Stimulated activated CD4-positive, alpha-beta T cell treated with anti-CD3 and anti-CD28 coated beads, Interleukin-15, amount 100 ng/mL, for 1 hour (primary cell): ENCODE measurements at regions not wholly inside any gene's neighbourhood (a gene's known extent, or its start where the extent isn't known, plus 50 kb on each side); places are given as distances from the start of the nearest gene placed in this dataset.
"Not testable (repeated sequence)": the region's sequence is repeated elsewhere in the genome, so short reads cannot be mapped to it uniquely, and the experiment has no call there.

Source experiments
- DNase-seq, 2 donors: peaks; one replicate each; pipeline ENCODE4 v3.0.0-alpha.2; 2020; ENCODE audit warnings: low read depth in 1 of 2, low spot score in 1 of 2

DNA sequence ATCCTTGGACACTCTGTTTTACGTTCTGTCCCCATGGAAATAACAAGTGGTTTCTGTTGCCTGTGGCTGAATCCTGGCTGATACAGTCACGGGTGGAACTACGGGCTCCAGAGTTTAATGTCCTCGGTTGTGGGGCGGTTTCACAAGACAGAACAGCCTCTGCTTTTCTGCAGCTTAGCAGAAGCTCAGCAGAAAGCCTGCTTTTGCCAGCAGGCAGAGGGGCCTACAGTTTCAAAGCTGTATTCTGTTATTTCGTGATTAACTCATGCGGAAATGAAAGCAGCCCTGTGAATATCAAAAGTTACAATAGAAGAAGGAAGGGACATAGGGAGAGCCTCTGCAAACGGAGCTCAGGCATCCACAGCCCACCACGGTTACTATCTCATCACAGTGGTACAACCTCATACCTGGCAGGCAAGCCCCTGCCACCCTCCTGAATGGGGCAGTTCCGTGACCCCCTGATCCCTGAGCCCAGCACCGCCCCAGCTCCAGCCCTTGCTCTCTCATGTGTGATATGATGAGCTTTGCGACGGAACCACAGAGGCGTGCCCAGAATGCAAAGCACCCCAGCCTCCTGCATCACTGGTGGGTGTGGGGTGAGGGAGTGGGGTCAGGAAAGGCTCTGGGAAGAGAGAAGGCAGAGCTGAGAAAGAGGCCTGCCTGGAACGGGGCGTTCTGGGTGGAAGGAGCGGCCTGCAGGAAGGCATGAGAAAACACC, 360.6 kb downstream of the BRD1 start:
- DNase-seq = no peak

DNA sequence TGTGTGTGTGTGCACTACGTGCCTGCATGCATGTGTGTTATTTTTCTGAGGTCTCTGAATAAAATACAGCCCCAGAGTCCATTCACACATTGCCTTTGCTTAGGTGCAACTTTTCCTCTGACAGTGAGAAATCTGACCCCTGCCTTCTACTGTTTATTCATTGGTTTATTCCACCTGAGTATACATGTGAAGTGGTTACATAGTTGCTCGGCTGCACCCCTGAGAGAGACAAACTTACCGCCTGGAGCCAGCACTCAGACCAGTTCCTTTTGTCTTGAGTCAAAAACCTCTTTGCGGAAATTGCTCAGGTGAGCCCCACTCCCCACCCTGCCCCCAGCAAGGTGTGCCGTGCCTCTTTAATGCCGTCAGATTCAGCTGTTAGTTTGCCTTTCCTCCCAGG, 363.6 kb downstream of the BRD1 start:
- DNase-seq = no peak

DNA sequence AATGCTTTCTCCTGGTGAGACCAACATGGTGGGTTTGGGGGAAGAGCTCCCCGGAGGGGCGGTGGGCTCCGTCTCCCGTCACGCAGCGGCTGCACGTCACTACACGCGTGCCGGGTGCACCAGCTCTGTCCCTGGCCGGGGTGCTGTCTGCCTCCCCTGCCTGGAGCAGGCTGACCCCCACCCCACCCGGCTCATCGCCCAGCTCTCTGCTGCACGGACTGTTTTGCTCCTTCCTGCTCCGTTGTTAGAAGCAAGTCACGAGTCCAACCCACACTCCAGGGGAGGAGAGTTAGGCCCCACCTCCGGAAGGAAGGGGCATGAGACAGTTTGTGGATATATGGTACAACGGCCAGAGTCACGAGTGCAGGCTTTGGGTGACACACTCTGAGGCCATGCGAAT, 364.9 kb downstream of the BRD1 start:
- DNase-seq = no peak

DNA sequence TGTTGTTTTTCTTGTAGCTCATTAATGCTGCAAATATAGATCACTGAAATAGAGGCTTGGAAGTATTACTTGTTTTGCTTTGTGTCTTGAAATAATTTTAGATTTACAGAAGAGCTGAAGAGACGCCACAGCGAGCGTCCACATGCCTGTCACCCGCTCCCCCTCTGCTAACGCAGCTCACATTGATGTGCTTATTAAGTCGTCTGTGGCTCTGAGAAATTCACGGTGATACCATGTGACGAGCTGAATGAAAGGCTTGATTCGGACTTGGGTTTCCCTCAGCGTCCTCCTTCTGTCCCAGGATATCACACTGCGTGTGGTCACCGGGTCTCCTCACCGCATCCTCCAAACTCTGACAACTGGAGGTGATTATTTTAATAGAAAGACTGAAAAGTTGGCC, 365.4 kb downstream of the BRD1 start:
- DNase-seq = no peak

DNA sequence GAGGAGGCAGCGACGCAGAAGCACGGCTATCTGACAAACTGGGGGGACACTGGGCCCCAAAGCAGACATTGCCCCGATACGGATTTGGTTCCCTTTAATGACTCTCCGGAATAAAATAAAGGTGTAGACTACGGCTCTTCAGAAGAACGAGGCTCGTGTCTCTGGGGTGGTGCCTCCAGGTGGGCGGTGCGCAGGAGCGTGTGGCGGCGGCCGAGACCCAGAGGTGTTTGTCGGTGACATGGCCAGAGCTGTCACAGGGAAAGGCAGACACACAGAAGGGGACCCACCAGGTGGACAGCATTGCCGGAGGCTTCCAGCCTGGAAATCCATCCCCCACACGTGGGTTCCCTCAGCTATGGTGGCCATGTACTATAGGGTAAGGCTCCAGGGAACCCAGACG, 366.0 kb downstream of the BRD1 start:
- DNase-seq = no peak

DNA sequence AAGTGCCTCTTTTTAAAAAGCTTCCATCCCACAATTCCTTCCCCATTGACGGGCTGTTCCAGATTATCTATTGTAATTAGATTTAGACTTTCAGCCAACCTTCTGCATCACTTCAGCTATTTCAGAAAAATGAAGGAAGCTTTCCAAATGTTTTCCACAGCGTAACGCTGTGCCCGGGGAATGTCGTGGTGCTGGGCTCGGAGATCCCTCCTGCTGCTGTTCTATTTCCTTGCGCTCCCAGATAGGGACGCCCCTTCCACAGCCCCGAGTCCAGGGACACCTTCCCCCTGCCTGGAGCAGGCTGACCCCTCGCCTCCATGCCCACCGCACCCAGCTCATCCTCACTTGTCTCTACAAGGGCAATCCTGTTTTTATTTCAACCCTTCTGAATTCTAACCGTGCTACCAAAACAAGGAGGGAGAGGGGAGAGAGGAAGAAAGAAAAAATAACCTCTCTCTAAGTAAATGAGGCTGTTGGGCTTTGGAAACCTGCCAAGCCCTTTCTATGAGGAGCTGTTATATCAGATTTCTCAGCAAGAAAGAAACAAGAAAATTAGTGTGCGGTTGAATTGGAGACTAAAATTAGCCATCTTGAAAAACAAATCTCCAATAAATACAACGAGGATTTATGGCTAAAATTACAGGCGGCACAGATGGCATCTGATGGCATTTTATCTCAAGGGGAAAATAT, 366.9 kb downstream of the BRD1 start:
- no peak for DNase-seq

DNA sequence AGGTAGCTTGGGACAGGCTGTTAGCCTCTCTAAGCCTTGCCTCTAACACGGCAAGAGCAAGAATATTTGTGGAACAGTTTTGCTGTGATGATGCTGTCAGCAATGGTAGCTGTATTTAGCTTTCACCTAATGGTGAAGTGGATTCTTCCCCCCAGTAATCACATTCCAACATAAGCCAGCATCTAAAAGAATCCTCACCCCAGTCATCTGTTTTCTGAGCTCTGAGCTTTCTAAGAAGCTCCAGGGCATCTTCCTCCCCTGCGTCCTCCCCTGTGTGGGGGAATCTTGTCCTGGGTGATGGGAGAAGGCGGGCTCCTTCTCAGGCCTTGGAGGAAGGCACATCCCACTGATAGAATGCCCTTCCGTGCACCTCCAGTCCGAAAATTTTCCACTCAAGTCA, 367.6 kb downstream of the BRD1 start:
- DNase-seq = no peak

DNA sequence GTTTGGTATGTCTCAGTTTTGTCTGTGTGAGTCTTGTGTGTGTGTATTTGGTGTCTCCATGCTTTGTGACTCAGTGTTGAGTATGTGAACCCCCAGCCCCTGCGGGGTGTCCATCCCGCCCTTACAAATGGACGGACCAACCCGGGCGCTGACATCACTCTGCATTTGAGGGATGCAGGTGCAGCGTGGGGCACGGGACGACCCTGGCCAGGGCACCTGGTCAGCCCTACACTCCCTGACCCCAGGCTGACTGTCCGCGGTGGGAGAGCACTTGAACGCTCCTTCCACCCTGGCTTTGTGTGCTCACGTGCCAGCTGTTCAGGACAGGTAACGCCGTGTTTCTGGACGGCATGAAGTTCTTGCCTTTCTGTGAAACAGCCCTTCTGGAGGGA, 369.0 kb downstream of the BRD1 start:
- no peak for DNase-seq

DNA sequence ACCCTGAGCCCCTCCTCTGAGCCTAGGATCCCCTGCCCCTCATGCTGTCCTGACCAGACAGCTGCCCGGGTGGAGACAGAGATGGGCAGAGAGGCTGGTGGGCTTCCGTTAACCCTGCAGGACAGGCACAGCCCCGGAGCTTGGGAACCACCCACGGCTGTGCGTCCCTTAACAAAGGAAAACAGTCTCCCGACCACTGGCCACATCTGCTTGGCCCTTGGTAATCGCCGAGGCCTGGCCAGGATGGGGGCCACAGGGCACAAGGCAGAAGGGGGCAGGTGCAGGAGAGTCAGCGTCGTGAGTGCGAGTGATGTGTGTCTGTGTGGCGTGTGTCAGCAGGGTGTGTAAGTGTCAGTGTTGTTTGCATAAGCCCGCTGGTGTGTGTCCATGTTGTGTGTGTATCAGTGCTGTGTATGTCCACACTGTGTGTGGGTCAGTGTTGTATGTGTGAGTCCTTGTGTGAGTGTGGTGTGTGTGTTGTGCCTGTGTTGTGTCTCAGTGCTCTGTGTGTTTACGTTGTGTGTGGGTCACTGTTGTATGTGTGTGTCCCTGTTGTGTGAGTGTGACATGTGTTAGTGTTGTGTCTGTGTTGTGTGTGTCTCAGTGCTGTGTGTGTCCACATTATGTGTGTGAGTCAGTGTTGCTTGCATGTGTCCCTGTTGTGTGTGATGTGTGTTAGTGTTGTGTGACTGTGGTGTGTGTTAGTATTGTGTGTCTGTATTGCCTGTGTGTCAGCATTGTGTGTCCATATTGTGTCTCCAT, 369.5 kb downstream of the BRD1 start:
- no peak for DNase-seq

DNA sequence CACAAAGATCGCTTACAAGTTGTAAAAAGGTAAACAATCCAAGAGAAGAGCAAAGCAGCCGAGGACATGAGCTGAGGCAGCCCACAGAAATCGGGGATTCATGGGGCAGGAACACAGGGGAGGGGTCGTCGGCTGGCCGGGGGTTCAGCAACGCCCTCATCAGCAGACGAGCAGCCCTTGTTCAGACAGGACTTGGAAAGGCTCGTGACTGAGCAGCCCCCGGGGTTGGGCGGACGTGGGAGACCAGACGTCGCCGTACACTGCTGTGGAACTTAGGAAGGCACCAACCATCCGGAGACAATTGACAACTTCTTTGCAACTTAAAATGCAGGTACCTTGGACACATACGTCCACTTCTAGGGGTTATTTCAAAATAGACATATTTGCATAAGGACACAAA, 370.5 kb downstream of the BRD1 start:
- DNase-seq = no peak

DNA sequence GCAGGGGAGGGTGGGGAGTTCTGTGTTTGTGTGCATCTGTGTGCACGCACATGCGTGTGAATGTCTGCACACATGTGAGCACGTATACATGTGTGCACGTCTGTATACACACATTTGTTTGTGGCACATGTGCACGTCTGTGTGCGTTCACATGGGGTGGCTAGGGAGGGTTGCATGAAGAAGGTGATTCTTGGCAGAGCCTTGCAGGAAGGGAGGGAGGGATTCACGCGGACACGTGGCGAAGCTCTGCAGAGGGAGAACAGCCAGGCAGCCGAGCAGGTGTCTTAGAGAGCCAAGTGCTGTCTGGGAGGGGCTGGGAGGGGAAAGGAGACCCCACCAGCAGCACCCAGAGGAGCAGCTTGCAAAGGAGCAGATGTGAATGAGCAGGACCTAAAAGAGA, 372.1 kb downstream of the BRD1 start:
- no peak for DNase-seq

DNA sequence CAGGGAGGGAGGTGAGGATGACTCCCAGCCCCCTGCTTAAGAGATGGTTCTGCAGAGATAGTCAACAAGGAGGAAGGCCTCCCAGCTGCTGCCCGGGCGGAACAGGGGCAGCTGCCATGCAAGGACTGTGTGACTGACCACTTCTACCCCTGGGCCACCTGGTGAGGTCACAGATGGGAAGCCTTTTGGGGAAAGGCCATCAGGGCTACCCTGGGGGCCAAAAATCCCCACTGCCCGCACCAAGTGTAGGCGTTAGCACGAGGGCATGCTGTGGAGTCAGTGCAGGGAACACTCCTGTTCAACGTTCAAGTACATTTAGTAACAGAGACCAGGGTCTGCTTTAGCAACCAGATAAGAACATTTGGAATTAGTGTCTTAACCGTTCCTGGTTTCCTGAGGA, 372.9 kb downstream of the BRD1 start:
- DNase-seq = no peak

DNA sequence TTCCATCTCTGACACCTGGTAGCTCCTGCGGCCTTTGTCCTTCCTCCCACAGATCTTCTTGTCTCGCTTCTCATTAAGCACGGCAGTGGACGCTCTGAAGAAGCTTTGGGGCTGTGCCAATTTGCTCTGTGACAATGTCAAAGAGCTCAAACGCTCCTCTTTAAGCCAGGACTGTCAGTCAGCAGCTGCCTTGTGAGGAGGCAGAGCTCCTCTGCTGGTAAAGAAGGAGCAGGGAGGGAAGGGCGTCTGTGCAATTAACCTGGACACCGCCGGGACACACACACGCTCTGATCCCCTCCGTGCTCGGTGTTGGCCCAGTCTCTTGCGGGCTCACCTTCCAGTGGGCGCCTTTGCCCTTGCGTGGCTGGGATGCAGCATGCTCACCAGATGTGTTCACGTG, 373.9 kb downstream of the BRD1 start:
- no peak for DNase-seq

DNA sequence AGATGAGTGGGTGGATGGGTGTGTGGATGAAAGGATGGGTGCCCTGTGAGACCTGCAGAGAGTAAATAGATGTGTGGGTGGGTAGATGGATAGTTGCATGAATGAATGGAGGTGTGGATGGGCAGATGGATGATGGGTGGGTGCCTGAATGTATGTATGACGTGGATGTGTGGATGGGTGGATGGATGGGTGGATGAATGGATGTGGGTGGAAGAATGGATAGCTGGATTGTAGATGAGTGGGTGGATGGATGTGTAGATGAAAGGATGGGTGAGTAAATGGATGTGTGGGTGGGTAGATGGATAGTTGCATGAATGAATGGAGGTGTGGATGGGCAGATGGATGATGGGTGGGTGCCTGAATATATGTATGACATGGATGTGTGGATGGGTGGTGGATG, 374.7 kb downstream of the BRD1 start:
- not testable (repeated sequence) for DNase-seq

DNA sequence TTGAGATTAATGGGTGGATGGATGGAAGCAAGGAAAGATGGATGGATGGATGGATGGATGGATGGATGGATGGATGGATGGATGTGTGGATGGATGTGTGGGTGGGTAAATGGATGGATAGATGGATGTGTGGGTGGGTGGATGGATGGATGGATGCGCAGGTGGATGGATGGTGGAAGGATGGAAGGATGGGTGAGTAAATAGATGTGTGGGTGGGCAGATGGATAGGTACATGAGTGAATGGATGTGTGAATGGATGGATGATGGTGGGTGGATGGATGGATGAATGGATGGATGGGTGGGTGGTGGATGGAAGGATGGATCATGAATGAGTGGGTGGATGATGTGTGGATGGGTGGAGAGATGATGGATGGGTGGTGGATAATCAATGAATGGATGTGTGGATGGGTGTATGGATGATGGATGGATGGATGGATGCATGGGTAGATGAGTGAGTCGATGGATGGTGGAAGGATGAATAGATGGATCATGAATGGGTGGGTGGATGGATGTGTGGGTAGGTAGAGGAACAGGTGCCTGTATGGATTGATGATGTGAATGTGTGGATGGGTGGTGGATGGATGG, 375.2 kb downstream of the BRD1 start:
- no peak for DNase-seq

DNA sequence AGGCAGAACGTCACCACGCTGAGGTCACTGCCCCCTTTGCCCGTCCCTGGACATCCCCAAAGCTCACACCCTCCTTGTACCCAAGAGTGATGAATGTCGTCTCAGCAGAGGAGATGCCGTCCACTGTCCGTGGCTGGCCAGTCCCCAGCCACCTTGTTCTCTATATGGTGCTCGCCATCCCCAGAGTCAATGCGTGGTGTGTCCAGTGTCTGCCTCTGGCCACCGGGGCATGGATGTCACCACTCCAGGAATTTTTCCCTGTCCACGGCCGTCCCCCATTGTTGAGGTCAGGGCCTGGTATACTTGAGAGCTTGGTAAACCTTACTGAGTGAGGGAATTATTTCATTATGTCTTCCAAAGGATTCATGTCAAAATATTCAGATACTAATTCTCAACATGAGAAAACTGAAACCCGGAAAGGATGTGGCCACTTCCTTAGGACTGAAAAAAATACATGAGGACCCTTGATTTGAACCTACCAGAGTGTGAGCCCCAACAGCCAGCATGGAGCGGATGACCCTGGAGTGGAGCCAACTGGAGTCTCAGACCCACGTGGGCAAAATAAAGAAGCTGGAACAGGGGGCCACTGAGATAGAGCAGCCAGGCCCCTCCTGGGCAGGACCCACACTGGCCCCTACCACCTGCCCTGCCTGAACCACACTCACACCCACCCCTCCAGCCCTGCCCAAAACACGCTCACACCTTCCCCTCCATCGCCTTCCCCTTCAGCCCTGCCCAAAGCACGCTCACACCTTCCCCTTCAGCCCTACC, 376.4 kb downstream of the BRD1 start:
- DNase-seq = no peak

DNA sequence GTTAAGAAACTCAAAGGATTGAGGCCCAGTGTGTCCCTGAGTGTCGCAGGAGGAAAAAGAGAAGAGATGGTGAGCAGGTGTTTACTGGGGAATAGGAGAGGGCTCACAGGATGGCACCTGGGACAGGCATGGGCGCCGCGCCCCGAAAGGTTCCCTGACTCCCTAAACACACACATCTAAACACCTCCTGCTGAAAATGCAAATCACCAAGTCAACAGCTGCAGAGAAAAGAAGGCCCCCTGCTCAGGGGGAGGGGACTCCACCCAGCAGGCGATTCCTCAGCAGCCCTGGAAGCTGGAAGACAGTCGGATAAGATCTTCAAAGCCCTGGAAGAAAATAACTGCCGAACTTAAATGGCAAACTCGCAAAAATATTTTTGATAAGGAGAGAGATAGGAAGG, 377.2 kb downstream of the BRD1 start:
- DNase-seq = no peak

DNA sequence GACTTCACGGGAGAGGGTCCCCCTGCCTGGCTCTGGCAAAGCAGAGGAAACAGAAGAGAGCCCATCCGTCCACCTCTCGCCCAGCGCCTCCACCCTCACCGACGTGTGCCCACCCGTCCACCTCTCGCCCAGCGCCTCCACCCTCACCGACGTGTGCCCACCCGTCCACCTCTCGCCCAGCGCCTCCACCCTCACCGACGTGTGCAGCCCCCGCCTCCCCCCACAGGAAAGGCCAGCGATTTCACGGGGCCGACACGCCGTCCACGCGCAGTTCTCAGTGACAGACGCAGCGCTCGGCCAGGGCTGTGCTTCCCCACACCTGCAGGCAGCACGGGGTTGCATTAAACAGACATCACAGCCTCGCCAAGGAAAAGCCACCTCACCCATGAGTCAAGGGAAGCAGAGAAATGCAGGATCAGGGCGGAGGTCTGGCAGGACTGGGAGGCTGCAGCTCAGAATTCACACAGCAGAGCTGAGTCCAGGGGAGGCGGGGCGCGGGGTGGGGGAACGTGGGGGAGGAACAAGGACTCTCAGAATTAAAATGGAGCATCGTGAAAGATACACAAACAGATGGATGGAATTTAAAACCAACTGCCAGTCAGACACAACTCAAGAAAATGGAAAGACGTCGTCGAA, 377.7 kb downstream of the BRD1 start:
- DNase-seq = no peak

DNA sequence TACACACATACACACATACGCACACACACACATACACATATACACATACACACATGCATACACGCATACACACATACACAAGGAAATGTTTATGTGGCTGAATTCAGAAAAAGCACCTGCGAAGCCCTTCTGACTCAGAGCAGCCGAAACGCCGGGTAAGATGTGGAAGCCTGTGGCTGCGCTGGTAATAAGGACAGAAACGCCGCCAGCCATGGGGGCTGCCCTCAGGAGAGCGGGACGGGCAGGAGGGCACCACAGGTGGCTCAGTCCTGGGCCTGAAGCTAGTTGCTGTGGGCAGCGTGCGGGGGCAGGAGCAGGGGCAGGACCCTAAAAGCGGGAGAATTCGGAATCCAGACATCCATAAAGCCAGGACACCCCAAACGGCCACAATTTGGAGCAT, 378.3 kb downstream of the BRD1 start:
- DNase-seq = no peak

DNA sequence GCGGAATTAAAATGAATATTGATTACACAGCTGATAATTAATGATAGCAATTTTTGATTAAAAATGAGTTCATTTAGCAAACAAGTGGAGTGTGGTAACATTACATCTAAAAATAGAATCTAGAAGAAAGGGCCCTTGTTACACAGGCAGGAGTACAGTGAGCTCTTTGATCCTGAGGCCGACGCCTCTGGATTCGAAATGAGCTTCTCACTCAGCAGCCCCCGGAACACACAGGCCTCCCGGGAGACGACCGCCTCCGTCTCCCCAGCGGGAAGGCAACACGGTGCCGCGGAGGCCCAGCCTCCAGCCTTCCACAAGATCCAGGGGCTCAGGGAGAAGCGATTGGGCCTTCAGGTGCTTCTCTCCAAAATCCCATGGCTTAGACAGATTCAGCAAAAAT, 379.1 kb downstream of the BRD1 start:
- DNase-seq = no peak

DNA sequence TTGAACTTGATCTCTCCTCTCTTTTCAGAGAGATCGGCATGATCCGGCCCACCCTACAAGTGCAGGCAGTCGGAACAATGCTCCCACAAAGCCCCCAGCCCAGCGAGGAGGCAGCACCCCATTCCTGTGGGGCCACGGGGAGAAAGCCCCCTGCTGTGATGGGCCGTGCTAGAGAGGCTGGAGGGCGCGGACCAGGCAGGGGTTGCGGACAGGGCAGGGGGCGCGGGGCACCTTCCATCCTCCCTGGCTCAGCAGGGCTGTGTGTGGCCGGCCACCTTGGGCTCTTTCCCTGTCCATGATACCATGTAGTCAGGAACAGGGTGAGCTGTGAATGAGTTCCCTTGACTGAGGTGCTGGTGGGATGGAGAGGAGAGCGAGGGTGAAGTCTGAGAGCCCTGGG, 379.8 kb downstream of the BRD1 start:
- no peak for DNase-seq
